H9 (cell line): ENCODE measurements at regions not wholly inside any gene's neighbourhood (a gene's known extent, or its start where the extent isn't known, plus 50 kb on each side); places are given as distances from the start of the nearest gene placed in this dataset.

ENCODE experiments used
- DNase-seq: peaks from one replicate; pipeline ENCODE4 v3.0.0-alpha.2; 2017
- H2AFZ ChIP-seq: one replicate; pipeline ENCODE4 v1.6.1; 2013; ENCODE audit warnings: mild to moderate bottlenecking, low read length, control low read depth, moderate library complexity
- H2AK5ac ChIP-seq: 2 replicates; pipeline ENCODE4 v1.6.1; 2013; ENCODE audit warnings: low read length, control low read depth, mixed read lengths; ENCODE audit not compliant: insufficient read length
- H2BK120ac ChIP-seq: one replicate; pipeline ENCODE4 v1.6.1; 2013; ENCODE audit warnings: low read depth, mild to moderate bottlenecking, low read length, control low read depth, inconsistent platforms; ENCODE audit not compliant: poor library complexity, severe bottlenecking
- H2BK12ac ChIP-seq: 2 replicates; pipeline ENCODE4 v1.6.1; 2013; ENCODE audit warnings: low read length, control low read depth, mixed read lengths, low read depth; ENCODE audit not compliant: insufficient read length
- H2BK15ac ChIP-seq: 2 replicates; pipeline ENCODE4 v1.6.1; 2013; ENCODE audit warnings: low read depth, low read length, control low read depth
- H2BK20ac ChIP-seq: one replicate; pipeline ENCODE4 v1.6.1; 2013; ENCODE audit warnings: low read depth, mild to moderate bottlenecking, low read length, control low read depth, inconsistent platforms; ENCODE audit not compliant: poor library complexity, severe bottlenecking
- H2BK5ac ChIP-seq: 2 replicates; pipeline ENCODE4 v1.6.1; 2013; ENCODE audit warnings: low read length, control low read depth, mixed read lengths; ENCODE audit not compliant: insufficient read length
- H3K14ac ChIP-seq: 2 replicates; pipeline ENCODE4 v1.6.1; 2013; ENCODE audit warnings: low read length, control low read depth; ENCODE audit not compliant: insufficient read depth
- H3K18ac ChIP-seq: 2 replicates; pipeline ENCODE4 v1.6.1; 2013; ENCODE audit warnings: low read depth, mild to moderate bottlenecking, mixed read lengths, low read length, control low read depth; ENCODE audit not compliant: insufficient read length
- H3K23ac ChIP-seq: 2 replicates; pipeline ENCODE4 v1.6.1; 2013; ENCODE audit warnings: low read length, control low read depth, mixed read lengths, low read depth; ENCODE audit not compliant: insufficient read length
- H3K23me2 ChIP-seq: 2 replicates; pipeline ENCODE4 v1.6.1; 2013; ENCODE audit warnings: low read depth, mild to moderate bottlenecking, mixed read lengths, low read length, control low read depth; ENCODE audit not compliant: insufficient read length, poor library complexity, severe bottlenecking
- H3K27ac ChIP-seq: 2 replicates; pipeline ENCODE4 v1.5.1; 2013; ENCODE audit warnings: low read length, control low read depth, mixed read lengths, low read depth; ENCODE audit not compliant: insufficient read length
- H3K27me3 ChIP-seq: 2 replicates; pipeline ENCODE4 v1.6.1; 2013; ENCODE audit warnings: low read length, control low read depth, inconsistent platforms; ENCODE audit not compliant: insufficient read depth
- H3K4ac ChIP-seq: 2 replicates; pipeline ENCODE4 v1.6.1; 2013; ENCODE audit warnings: low read depth, mild to moderate bottlenecking, control low read depth, inconsistent platforms, low read length, moderate library complexity
- H3K4me1 ChIP-seq: 2 replicates; pipeline ENCODE4 v1.6.1; 2013; ENCODE audit warnings: low read length, control low read depth, inconsistent platforms; ENCODE audit not compliant: insufficient read depth
- H3K4me2 ChIP-seq: 2 replicates; pipeline ENCODE4 v1.6.1; 2013; ENCODE audit warnings: low read length, control low read depth, mixed read lengths; ENCODE audit not compliant: insufficient read length, insufficient read depth
- H3K56ac ChIP-seq: 2 replicates; pipeline ENCODE4 v1.6.1; 2013; ENCODE audit warnings: low read depth, mild to moderate bottlenecking, mixed read lengths, low read length, control low read depth; ENCODE audit not compliant: insufficient read length
- H3K79me1 ChIP-seq: 2 replicates; pipeline ENCODE4 v1.6.1; 2013; ENCODE audit warnings: low read depth, mild to moderate bottlenecking, moderate library complexity, low read length, control low read depth, inconsistent platforms; ENCODE audit not compliant: insufficient read depth, poor library complexity, severe bottlenecking
- H3K79me2 ChIP-seq: 2 replicates; pipeline ENCODE4 v1.6.1; 2013; ENCODE audit warnings: low read length, control low read depth, inconsistent platforms; ENCODE audit not compliant: insufficient read depth
- H3K9ac ChIP-seq: 2 replicates; pipeline ENCODE4 v1.6.1; 2013; ENCODE audit warnings: low read length, control low read depth, mixed read lengths; ENCODE audit not compliant: insufficient read length; ENCODE audit errors: extremely low read depth
- H3K9me3 ChIP-seq: one replicate; pipeline ENCODE4 v1.6.1; 2013; ENCODE audit warnings: low read depth, low read length, inconsistent platforms; ENCODE audit not compliant: control insufficient read depth
- H3T11ph ChIP-seq: one replicate; pipeline ENCODE4 v1.6.1; 2013; ENCODE audit warnings: mild to moderate bottlenecking, low read length, control low read depth, inconsistent platforms
- H4K20me1 ChIP-seq: one replicate; pipeline ENCODE4 v1.6.1; 2013; ENCODE audit not compliant: control insufficient read depth, insufficient read length, insufficient read depth
- H4K5ac ChIP-seq: 2 replicates; pipeline ENCODE4 v1.6.1; 2013; ENCODE audit warnings: low read depth, mild to moderate bottlenecking, mixed read lengths, low read length, control low read depth; ENCODE audit not compliant: insufficient read length
- H4K8ac ChIP-seq: replicated peaks from 2 replicates; pipeline ENCODE4 v1.6.1; 2013; ENCODE audit warnings: low read length, control low read depth, mixed read lengths, low read depth; ENCODE audit not compliant: insufficient read length
- H4K91ac ChIP-seq: 2 replicates; pipeline ENCODE4 v1.6.1; 2013; ENCODE audit warnings: low read depth, mild to moderate bottlenecking, moderate library complexity, mixed read lengths, low read length, control low read depth; ENCODE audit not compliant: insufficient read length
- H3K27ac Mint-ChIP-seq, 3 experiments: 2 replicates in 2 of 3; 3 replicates in 1 of 3; pipeline ENCODE4 v1.8.0; 2020 to 2021; ENCODE audit warnings: mixed read lengths in 3 of 3, mild to moderate bottlenecking in 1 of 3, moderate library complexity in 1 of 3
- H3K27me3 Mint-ChIP-seq: 2 replicates; pipeline ENCODE4 v1.8.0; 2021; ENCODE audit warnings: low read depth, mild to moderate bottlenecking, moderate library complexity, mixed read lengths
- H3K36me3 Mint-ChIP-seq, 3 experiments: 2 replicates in 2 of 3; 3 replicates in 1 of 3; pipeline ENCODE4 v1.8.0; 2020 to 2021; ENCODE audit warnings: low read depth in 3 of 3, mixed read lengths in 3 of 3; ENCODE audit not compliant: insufficient read depth in 1 of 3
- H3K4me1 Mint-ChIP-seq, 2 experiments: 2 replicates each; pipeline ENCODE4 v1.8.0; 2020; ENCODE audit warnings: mixed read lengths in 2 of 2
- H3K4me3 Mint-ChIP-seq, 2 experiments: 2 replicates in 1 of 2; 3 replicates in 1 of 2; pipeline ENCODE4 v1.8.0; 2020 to 2021; ENCODE audit warnings: mild to moderate bottlenecking in 2 of 2, mixed read lengths in 2 of 2, moderate library complexity in 1 of 2
- H3K9me3 Mint-ChIP-seq, 2 experiments: 2 replicates in 1 of 2; 3 replicates in 1 of 2; pipeline ENCODE4 v1.8.0; 2020; ENCODE audit warnings: mild to moderate bottlenecking in 2 of 2, mixed read lengths in 2 of 2, moderate library complexity in 1 of 2
- whole genome bisulfite sequencing: extraction: QIAGEN DNeasy Blood & Tissue Kit; methylation state at CpG from one replicate; pipeline ENCODE4 v1.1.7; 2013; ENCODE audit warnings: missing lambda C conversion rate, low lambda C conversion rate, mixed read lengths; ENCODE audit not compliant: insufficient read length; ENCODE audit errors: extremely low coverage; 5-methylcytosine and 5-hydroxymethylcytosine counted together
- TF ChIP-seq, protein P1 (sequence below): fragments of 200-600 bp; sonication (generic); conservative IDR thresholded peaks from 3 replicates; pipeline ENCODE4 v1.8.0; 2021; ENCODE audit warnings: antibody characterized with exemption, mild to moderate bottlenecking

- H3K79me1 ChIP-seq: no peaks in the 10 kb centered on the region
- H3K18ac ChIP-seq: no peak overlapping the region
- H3K23ac ChIP-seq: no peak overlapping the region
- no peaks in the 10 kb centered on the region for H3K23me2 ChIP-seq
- Mint-ChIP-seq H3K4me1 (no peaks in the 10 kb centered on the region), H3K9me3 (peaks cover 0 to 4% of the 10 kb centered on the region in 2 experiments; a peak in 1 of 5 replicates), H3K4me3 (no peak overlapping the region), H3K27me3 (no peaks in the 10 kb centered on the region), H3K27ac (no peak overlapping the region), H3K36me3 (no peaks in the 10 kb centered on the region; a peak in 2 of 7 replicates)
- H3K27ac ChIP-seq: no peak overlapping the region
- H2BK120ac ChIP-seq: no peak overlapping the region
- no peaks in the 10 kb centered on the region for H4K20me1 ChIP-seq
- no peak overlapping the region for H4K91ac ChIP-seq
- no peak overlapping the region for H2BK20ac ChIP-seq
- H2BK15ac ChIP-seq: no peak overlapping the region
- H3K9me3 ChIP-seq: no peaks in the 10 kb centered on the region
- no peak for DNase-seq
- no peak overlapping the region for H3K9ac ChIP-seq
- H2AFZ ChIP-seq: no peak overlapping the region
- no peak overlapping the region for H4K5ac ChIP-seq
- no peak overlapping the region for H3K56ac ChIP-seq
- no peak overlapping the region for H3K4ac ChIP-seq
- no peak overlapping the region for H3K4me2 ChIP-seq
- no peak overlapping the region for H2BK12ac ChIP-seq
- no CpG with 5 or more reads among the region's 1 CpG for WGBS
- no peak overlapping the region for H2AK5ac ChIP-seq
- no peak overlapping the region for H3K14ac ChIP-seq
- H4K8ac ChIP-seq: no peak overlapping the region
- no peaks in the 10 kb centered on the region for H3K4me1 ChIP-seq
- TF ChIP-seq, protein P1, sequence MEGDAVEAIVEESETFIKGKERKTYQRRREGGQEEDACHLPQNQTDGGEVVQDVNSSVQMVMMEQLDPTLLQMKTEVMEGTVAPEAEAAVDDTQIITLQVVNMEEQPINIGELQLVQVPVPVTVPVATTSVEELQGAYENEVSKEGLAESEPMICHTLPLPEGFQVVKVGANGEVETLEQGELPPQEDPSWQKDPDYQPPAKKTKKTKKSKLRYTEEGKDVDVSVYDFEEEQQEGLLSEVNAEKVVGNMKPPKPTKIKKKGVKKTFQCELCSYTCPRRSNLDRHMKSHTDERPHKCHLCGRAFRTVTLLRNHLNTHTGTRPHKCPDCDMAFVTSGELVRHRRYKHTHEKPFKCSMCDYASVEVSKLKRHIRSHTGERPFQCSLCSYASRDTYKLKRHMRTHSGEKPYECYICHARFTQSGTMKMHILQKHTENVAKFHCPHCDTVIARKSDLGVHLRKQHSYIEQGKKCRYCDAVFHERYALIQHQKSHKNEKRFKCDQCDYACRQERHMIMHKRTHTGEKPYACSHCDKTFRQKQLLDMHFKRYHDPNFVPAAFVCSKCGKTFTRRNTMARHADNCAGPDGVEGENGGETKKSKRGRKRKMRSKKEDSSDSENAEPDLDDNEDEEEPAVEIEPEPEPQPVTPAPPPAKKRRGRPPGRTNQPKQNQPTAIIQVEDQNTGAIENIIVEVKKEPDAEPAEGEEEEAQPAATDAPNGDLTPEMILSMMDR: no peak
- no peak overlapping the region for H3T11ph ChIP-seq
- no peaks in the 10 kb centered on the region for H3K27me3 ChIP-seq
- H2BK5ac ChIP-seq: no peak overlapping the region
- no peaks in the 10 kb centered on the region for H3K79me2 ChIP-seq
These were observed 341.6 kb upstream of the KCND2 start for GRCh38 chr7:119931230-119931824.
